Epithelial cell of proximal tubule (primary cell): ENCODE measurements at regions not wholly inside any gene's neighbourhood (a gene's known extent, or its start where the extent isn't known, plus 50 kb on each side); places are given as distances from the start of the nearest gene placed in this dataset.

ENCODE experiments used
- DNase-seq: peaks from one replicate; pipeline ENCODE4 v3.0.0-alpha.2; 2011; ENCODE audit warnings: low read depth
- H3K4me3 ChIP-seq: 2 replicates; pipeline ENCODE4 v1.5.1; 2011; ENCODE audit warnings: low read depth, mild to moderate bottlenecking, low read length
- TF ChIP-seq, protein P1 (sequence below): conservative IDR thresholded peaks from 2 replicates; pipeline ENCODE4 v1.5.1; 2012; ENCODE audit warnings: low read depth, mild to moderate bottlenecking, low read length

DNA sequence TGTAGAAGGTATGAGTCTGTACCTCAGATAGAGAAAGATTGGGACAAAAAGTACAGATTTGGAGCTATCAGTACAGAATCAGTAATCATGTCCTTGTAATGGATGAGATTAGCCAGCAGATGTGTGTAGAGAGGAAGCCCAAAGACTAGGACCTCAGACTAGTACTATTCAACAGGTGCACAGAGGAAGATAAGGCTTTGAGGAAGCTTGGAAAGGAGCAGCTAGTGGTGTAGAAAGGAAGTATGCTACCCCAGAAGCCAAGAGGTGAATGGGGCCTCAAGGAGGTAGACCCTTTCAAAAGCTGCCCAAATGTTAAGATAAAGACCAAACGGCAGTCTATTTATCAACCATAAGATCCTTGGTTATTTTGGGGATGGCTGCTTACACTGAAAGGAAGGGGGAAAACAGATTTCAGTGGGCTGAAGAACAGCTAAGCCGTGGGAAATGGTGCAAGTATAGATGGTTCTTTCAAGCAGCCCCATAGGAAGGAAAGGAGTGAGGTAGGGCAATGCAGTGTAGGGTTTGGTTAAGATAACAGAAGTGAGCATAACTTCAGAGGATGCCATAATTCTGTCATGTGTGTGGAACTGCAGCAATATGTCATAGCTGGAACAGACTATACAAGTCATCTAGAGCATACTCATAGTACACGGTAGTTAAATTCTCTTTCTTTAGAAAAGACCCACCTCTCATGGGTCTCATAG lies 221.7 kb downstream of the HHIPL2 start:
- no peak for DNase-seq
- no peak overlapping the region for H3K4me3 ChIP-seq
- TF ChIP-seq, protein P1, sequence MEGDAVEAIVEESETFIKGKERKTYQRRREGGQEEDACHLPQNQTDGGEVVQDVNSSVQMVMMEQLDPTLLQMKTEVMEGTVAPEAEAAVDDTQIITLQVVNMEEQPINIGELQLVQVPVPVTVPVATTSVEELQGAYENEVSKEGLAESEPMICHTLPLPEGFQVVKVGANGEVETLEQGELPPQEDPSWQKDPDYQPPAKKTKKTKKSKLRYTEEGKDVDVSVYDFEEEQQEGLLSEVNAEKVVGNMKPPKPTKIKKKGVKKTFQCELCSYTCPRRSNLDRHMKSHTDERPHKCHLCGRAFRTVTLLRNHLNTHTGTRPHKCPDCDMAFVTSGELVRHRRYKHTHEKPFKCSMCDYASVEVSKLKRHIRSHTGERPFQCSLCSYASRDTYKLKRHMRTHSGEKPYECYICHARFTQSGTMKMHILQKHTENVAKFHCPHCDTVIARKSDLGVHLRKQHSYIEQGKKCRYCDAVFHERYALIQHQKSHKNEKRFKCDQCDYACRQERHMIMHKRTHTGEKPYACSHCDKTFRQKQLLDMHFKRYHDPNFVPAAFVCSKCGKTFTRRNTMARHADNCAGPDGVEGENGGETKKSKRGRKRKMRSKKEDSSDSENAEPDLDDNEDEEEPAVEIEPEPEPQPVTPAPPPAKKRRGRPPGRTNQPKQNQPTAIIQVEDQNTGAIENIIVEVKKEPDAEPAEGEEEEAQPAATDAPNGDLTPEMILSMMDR: no peak

DNA sequence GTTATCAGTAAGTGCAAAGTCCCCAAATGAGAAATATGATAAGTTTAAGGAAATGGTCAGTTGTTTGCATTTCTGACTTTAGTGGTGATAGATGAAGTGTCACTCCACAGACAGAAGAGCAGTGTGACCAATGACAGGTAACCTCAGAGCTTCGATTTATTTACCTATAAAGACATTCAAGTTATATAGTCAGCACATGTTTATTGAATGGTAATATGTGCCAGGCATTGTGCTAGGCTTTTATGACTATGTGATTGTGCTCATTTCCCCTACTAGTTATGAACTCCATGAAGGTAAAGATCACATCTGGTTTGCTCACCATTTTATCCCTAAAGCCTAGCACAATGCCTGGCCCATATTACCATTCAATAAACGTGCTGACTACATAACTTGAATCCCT lies 222.4 kb downstream of the HHIPL2 start:
- no peak for DNase-seq
- TF ChIP-seq, protein P1: no peak
- no peak overlapping the region for H3K4me3 ChIP-seq

DNA sequence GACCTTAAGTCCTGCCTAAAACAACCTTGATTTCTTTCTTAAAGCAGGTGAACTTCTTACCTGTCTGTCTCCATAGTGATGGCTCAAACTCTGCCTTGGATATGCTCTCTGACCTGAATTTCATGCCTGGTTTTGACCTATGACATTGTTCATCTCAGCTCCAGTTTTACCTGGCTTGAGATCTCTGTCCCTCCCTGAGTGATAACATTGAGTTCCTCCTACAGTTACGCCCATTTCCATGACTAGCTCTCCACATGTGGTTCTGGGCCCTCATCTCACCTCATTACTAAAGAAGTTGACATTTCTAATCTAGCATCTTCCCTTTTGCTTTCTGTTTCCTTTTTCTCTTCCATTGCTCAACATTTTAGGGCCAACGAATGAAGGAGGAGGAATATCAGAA lies 233.1 kb downstream of the HHIPL2 start:
- H3K4me3 ChIP-seq: no peak overlapping the region
- TF ChIP-seq, protein P1: no peak
- DNase-seq: no peak

DNA sequence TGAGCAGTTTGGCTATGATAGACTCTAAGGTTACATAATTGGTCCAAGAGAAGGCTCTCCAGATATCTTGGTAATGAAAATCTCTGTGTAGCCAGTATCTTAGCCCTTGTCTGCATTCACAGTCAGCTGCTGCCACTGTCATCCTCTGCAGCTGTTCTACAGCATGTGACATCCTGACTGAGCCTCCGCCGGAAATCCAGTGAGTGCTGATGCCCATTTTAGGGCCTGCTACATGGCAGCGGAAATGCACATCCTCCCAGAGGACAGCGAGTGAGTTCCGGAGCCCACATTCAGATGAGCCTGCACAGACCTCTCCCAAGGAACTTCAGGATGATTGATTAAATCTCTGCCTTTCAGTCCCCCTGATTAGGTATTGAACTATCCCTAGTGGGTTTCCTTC lies 237.1 kb downstream of the HHIPL2 start:
- TF ChIP-seq, protein P1: no peak
- DNase-seq: no peak
- H3K4me3 ChIP-seq: no peak overlapping the region

DNA sequence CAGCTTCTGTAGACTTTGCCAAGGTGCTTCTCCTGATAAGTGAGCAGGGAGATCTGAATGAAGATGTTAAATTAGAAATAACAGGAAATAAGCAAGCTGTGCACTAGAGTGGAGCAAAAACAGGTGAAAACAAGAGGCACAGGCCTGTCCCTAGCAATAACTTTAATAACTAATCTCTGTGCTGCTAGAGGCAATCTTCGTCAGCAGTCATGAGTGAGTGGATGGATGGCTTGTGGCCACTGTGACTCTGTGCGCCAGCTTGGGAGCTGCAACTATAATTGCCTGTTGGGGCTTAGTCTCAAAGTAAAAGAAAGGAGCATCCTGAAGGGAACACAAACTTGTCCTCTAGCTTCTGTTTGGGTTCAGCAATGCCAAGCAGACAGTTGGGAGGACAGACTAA lies 240.3 kb downstream of the HHIPL2 start:
- DNase-seq: no peak
- H3K4me3 ChIP-seq: no peak overlapping the region
- TF ChIP-seq, protein P1: no peak

DNA sequence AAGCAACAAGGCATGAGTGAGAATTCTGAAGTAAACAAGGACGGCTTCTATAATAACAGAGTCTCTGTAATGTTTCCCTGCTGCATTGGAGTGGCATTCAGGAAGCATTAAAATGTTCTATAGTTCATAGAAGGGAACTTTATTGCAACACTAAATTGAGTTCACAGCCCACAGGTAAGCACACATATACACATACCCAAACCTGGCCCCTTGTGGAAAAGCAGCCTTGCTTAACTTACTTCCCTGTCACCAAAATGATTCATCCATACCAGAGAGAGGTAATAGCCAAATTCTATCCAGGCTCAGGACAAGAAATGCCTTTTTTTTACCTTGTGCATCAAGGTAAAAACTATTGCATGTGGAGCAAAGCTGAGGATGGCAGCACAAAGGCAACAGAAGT lies 241.4 kb downstream of the HHIPL2 start:
- TF ChIP-seq, protein P1: no peak
- no peak for DNase-seq
- H3K4me3 ChIP-seq: no peak overlapping the region

DNA sequence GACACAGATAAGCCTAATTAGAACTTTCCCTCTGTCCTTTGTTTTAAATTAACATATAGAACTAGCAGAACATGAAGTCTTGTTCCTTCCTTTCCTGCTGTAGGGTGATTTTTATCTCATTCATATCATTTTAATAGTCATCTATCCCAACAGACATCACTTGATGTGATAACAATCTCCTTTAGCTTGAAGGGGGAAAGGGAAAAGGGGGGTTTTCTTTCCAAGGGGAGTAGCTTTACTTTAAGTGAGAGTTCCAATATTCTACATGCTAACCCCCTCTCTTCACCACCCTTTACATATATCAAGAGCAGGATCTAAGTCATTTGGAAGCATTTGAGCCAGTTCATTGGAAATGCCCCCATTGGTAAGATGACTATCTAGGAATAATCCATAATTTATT lies 241.9 kb downstream of the HHIPL2 start:
- no peak for DNase-seq
- no peak overlapping the region for H3K4me3 ChIP-seq
- TF ChIP-seq, protein P1: no peak
